Kidney epithelial cell (primary cell): ENCODE measurements at regions not wholly inside any gene's neighbourhood (a gene's known extent, or its start where the extent isn't known, plus 50 kb on each side); places are given as distances from the start of the nearest gene placed in this dataset.

Experiments
- DNase-seq: peaks from one replicate; pipeline ENCODE4 v3.0.0-alpha.2; 2010; ENCODE audit warnings: low read depth
- H3K27me3 ChIP-seq: 2 replicates; pipeline ENCODE4 v1.6.0; 2011; ENCODE audit warnings: low read length; ENCODE audit not compliant: control insufficient read depth, insufficient read depth
- H3K36me3 ChIP-seq: 2 replicates; pipeline ENCODE4 v1.5.1; 2011; ENCODE audit warnings: low read length; ENCODE audit not compliant: control insufficient read depth, insufficient read depth
- H3K4me3 ChIP-seq: 2 replicates; pipeline ENCODE4 v1.5.1; 2011; ENCODE audit warnings: low read depth, mild to moderate bottlenecking, control low read depth, low read length
- CTCF ChIP-seq: IDR thresholded peaks from 2 replicates; pipeline ENCODE4 v1.5.1; 2011; ENCODE audit warnings: mild to moderate bottlenecking, moderate library complexity, low read length, control low read depth, inconsistent platforms; ENCODE audit not compliant: insufficient read depth, poor library complexity, severe bottlenecking

- H3K27me3 ChIP-seq = no peaks in the 10 kb centered on the region
- H3K4me3 ChIP-seq = no peak overlapping the region
- H3K36me3 ChIP-seq = no peaks in the 10 kb centered on the region
- no peak for TF ChIP-seq CTCF
- DNase-seq = no peak
Observed at GRCh38 chr5:88094906-88095496, 173.6 kb downstream of the TMEM161B start.

- H3K27me3 ChIP-seq = no peaks in the 10 kb centered on the region
- DNase-seq = no peak
- no peaks in the 10 kb centered on the region for H3K36me3 ChIP-seq
- TF ChIP-seq CTCF = no peak
- H3K4me3 ChIP-seq = no peak overlapping the region
Observed at GRCh38 chr5:88094403-88094802, 174.2 kb downstream of the TMEM161B start.

- no peaks in the 10 kb centered on the region for H3K27me3 ChIP-seq
- H3K4me3 ChIP-seq = no peak overlapping the region
- TF ChIP-seq CTCF = no peak
- no peaks in the 10 kb centered on the region for H3K36me3 ChIP-seq
- DNase-seq = no peak
Observed at GRCh38 chr5:88093765-88094164, 174.9 kb downstream of the TMEM161B start.

- no peak for DNase-seq
- H3K27me3 ChIP-seq = no peaks in the 10 kb centered on the region
- TF ChIP-seq CTCF = no peak
- H3K4me3 ChIP-seq = no peak overlapping the region
- H3K36me3 ChIP-seq = no peaks in the 10 kb centered on the region
Observed at GRCh38 chr5:88092958-88093605, 175.6 kb downstream of the TMEM161B start.

GRCh38 chr5:88092358-88092757 is 176.3 kb downstream of the TMEM161B start:
- no peak for DNase-seq
- H3K4me3 ChIP-seq = no peak overlapping the region
- H3K36me3 ChIP-seq = no peaks in the 10 kb centered on the region
- TF ChIP-seq CTCF = no peak
- no peaks in the 10 kb centered on the region for H3K27me3 ChIP-seq

GRCh38 chr5:88090506-88090905 is 178.1 kb downstream of the TMEM161B start:
- no peak for TF ChIP-seq CTCF
- DNase-seq = no peak
- no peaks in the 10 kb centered on the region for H3K27me3 ChIP-seq
- no peak overlapping the region for H3K4me3 ChIP-seq
- no peaks in the 10 kb centered on the region for H3K36me3 ChIP-seq
